Esophagus squamous epithelium (tissue), 4 donors: ENCODE measurements at regions not wholly inside any gene's neighbourhood (a gene's known extent, or its start where the extent isn't known, plus 50 kb on each side); places are given as distances from the start of the nearest gene placed in this dataset.

Experiments used
- POLR2A ChIP-seq, 4 donors: fragments of 450-650 bp; IDR thresholded peaks; one replicate each; pipeline ENCODE4 v1.6.1; 2017; ENCODE audit warnings: antibody characterized with exemption in 4 of 4, mild to moderate bottlenecking in 4 of 4, moderate library complexity in 3 of 4
- TF ChIP-seq, protein P1 (sequence below), 6 experiments: fragments of 450-650 bp in 4 of 6; fragments of 200-600 bp in 2 of 6; sonication (generic) in 2 of 6; IDR thresholded peaks; one replicate each; pipeline ENCODE4 v1.5.1; 2016 to 2019; ENCODE audit warnings: antibody characterized with exemption in 6 of 6, mild to moderate bottlenecking in 4 of 6, moderate library complexity in 4 of 6

DNA sequence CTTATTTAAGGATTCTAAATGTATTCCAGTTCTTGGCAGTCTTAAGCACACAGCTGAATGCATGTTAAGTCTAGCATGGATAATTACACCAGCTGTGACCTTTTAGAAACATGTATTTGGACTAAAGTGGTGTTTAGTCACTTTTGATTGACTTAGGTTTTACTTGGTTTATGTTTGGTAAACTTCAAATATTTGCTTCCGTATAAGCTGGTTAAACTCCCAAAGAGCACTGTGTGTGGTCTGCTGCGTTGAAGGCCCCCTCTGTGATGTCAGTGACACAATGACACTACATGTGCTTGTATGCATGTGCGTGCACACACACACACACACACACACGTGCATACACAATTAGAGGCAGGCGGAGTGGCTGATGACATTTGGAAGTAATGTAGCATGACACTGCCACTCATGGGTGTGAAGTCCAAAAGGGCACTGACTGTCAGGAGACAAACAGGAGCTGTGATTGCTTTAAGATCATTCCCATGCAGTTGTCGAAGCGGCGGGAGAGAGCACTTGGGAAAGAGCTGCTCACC is 156.1 kb upstream of the CDH13 start:
- TF ChIP-seq, protein P1, sequence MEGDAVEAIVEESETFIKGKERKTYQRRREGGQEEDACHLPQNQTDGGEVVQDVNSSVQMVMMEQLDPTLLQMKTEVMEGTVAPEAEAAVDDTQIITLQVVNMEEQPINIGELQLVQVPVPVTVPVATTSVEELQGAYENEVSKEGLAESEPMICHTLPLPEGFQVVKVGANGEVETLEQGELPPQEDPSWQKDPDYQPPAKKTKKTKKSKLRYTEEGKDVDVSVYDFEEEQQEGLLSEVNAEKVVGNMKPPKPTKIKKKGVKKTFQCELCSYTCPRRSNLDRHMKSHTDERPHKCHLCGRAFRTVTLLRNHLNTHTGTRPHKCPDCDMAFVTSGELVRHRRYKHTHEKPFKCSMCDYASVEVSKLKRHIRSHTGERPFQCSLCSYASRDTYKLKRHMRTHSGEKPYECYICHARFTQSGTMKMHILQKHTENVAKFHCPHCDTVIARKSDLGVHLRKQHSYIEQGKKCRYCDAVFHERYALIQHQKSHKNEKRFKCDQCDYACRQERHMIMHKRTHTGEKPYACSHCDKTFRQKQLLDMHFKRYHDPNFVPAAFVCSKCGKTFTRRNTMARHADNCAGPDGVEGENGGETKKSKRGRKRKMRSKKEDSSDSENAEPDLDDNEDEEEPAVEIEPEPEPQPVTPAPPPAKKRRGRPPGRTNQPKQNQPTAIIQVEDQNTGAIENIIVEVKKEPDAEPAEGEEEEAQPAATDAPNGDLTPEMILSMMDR (IDR thresholded peaks at IDR 0.05) = no peak
- TF ChIP-seq POLR2A (IDR thresholded peaks at IDR 0.05) = no peak
